Common myeloid progenitor, CD34-positive (primary cell): ENCODE measurements at regions not wholly inside any gene's neighbourhood (a gene's known extent, or its start where the extent isn't known, plus 50 kb on each side); places are given as distances from the start of the nearest gene placed in this dataset.

Source experiments
- CTCF ChIA-PET: fragments of 350-600 bp; sonication (Branson Sonifier 250); formaldehyde crosslinking; loops from one replicate; lab custom pipeline; 2021; ENCODE audit warnings: antibody characterized with exemption; lab: Charles Lee
- POLR2A ChIA-PET: fragments of 350-600 bp; sonication (Branson Sonifier 250); formaldehyde crosslinking; loops from one replicate; lab custom pipeline; 2021; ENCODE audit warnings: antibody characterized with exemption; lab: Charles Lee
- DNase-seq, 3 donors: peaks; one replicate each; pipeline versions ENCODE4 v3.0.0 to v3.0.0-alpha.2; 2013
- H3K27ac ChIP-seq, 2 experiments: 1 replicate in 1 of 2; 2 replicates in 1 of 2; pipeline ENCODE4 v1.7.0; 2013; ENCODE audit warnings: inconsistent platforms in 2 of 2, low read length in 2 of 2, mild to moderate bottlenecking in 2 of 2, low read depth in 1 of 2, moderate library complexity in 1 of 2; ENCODE audit not compliant: severe bottlenecking in 2 of 2, insufficient read depth in 1 of 2, poor library complexity in 1 of 2
- H3K27me3 ChIP-seq, 5 experiments: replicated peaks in 2 of 5; 1 replicate in 3 of 5; 2 replicates in 2 of 5; pipeline versions ENCODE4 v1.6.1 to v1.7.0; 2013; ENCODE audit warnings: low read length in 4 of 5, mild to moderate bottlenecking in 2 of 5, moderate library complexity in 2 of 5, inconsistent platforms in 1 of 5; ENCODE audit not compliant: insufficient read depth in 5 of 5, control insufficient read depth in 4 of 5
- H3K36me3 ChIP-seq, 4 experiments: 1 replicate in 2 of 4; 2 replicates in 2 of 4; pipeline versions ENCODE4 v1.6.1 to v1.7.0; 2013; ENCODE audit warnings: low read length in 3 of 4, control low read depth in 1 of 4, mild to moderate bottlenecking in 1 of 4; ENCODE audit not compliant: control insufficient read depth in 4 of 4, insufficient read depth in 4 of 4
- H3K4me1 ChIP-seq, 4 experiments: 1 replicate in 3 of 4; 2 replicates in 1 of 4; pipeline versions ENCODE4 v1.6.1 to v1.7.1; 2013; ENCODE audit warnings: low read length in 3 of 4, mild to moderate bottlenecking in 3 of 4, control low read depth in 1 of 4, inconsistent platforms in 1 of 4, moderate library complexity in 1 of 4; ENCODE audit not compliant: control insufficient read depth in 4 of 4, insufficient read depth in 4 of 4; ENCODE audit errors: control extremely low read depth in 1 of 4
- H3K4me3 ChIP-seq, 7 experiments: 1 replicate in 4 of 7; 2 replicates in 3 of 7; pipeline versions ENCODE4 v1.5.1 to v1.7.0; 2013; ENCODE audit warnings: mild to moderate bottlenecking in 7 of 7, low read length in 6 of 7, moderate library complexity in 6 of 7, inconsistent platforms in 2 of 7, low read depth in 2 of 7, control low read depth in 1 of 7; ENCODE audit not compliant: insufficient read depth in 4 of 7, control insufficient read depth in 1 of 7; ENCODE audit errors: extremely low read depth in 1 of 7
- H3K9me3 ChIP-seq, 5 experiments: 1 replicate in 4 of 5; 2 replicates in 1 of 5; pipeline versions ENCODE4 v1.6.1 to v1.7.1; 2013; ENCODE audit warnings: low read length in 4 of 5, mild to moderate bottlenecking in 2 of 5, inconsistent platforms in 1 of 5, low read depth in 1 of 5, moderate library complexity in 1 of 5; ENCODE audit not compliant: control insufficient read depth in 4 of 5, insufficient read depth in 2 of 5; ENCODE audit errors: control extremely low read depth in 1 of 5
- WGBS: methylation state at CpG from one replicate; pipeline ENCODE4 v1.1.5; 2013; ENCODE audit not compliant: insufficient coverage; 5-methylcytosine and 5-hydroxymethylcytosine counted together

GRCh38 chr15:94584833-94585244 is 353.5 kb downstream of the MCTP2 start:
- Histone ChIP-seq H3K4me1 (peaks cover 9 to 31% (median 21%) of the 10 kb centered on the region in 4 experiments), H3K4me3 (peak overlapping the region in 2 of 7 experiments; percentile 30 to 48), H3K27me3 (peaks cover 26 to 85% (median 53%) of the 10 kb centered on the region in 5 experiments), H3K27ac (no peak overlapping the region), H3K36me3 (no peaks in the 10 kb centered on the region), H3K9me3 (no peaks in the 10 kb centered on the region)
- POLR2A ChIA-PET = interaction anchor here (1.8 kb wide), 1 partner anchor 22 kb away, joined by 5 read pairs; no protein-coding TSS in a partner anchor
- CTCF ChIA-PET = interaction anchor here (0.9 to 6.6 kb wide), 8 partner anchors 20 to 440 kb away, joined by 3 to 74 read pairs (median 15); no protein-coding TSS in a partner anchor
- WGBS = 0% methylated on average over 6 of the region's 11 CpGs
- peak; percentile 80 to 92 (median 92) for DNase-seq

DNA sequence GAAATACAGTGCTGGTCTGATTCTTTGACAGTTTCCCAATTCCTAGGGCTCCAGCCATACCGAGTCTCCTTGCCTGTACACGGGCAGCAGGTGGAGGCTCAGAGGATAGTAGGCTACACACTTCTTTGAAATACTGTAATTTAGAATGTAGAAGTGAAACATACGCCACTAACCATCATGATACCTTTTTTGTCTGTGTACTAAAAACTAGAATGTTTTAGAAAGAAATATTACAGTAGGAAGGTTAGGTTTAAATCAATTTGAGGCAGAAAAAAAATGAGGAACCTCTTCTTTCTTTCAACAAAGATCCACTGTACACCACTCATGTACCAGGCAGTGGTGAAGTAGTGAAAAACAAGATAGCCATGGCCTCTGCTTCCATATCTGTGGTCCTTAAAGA is 354.7 kb downstream of the MCTP2 start:
- CTCF ChIA-PET = interaction anchor here (0.7 to 6.6 kb wide), 2 partner anchors 22 to 82 kb away, joined by 3 to 36 read pairs; no protein-coding TSS in a partner anchor
- peak in 2 of 3 donors; percentile 21 to 28 for DNase-seq
- Histone ChIP-seq H3K4me3 (no peak overlapping the region), H3K36me3 (no peaks in the 10 kb centered on the region), H3K27ac (no peak overlapping the region), H3K4me1 (peaks cover 9 to 28% (median 19%) of the 10 kb centered on the region in 4 experiments), H3K27me3 (peaks cover 26 to 85% (median 53%) of the 10 kb centered on the region in 5 experiments), H3K9me3 (no peaks in the 10 kb centered on the region)
- POLR2A ChIA-PET = interaction anchor here (0.7 kb wide), 1 partner anchor 29 kb away, joined by 4 read pairs; no protein-coding TSS in a partner anchor
- 94% methylated on average over 2 of the region's 3 CpGs for WGBS

DNA sequence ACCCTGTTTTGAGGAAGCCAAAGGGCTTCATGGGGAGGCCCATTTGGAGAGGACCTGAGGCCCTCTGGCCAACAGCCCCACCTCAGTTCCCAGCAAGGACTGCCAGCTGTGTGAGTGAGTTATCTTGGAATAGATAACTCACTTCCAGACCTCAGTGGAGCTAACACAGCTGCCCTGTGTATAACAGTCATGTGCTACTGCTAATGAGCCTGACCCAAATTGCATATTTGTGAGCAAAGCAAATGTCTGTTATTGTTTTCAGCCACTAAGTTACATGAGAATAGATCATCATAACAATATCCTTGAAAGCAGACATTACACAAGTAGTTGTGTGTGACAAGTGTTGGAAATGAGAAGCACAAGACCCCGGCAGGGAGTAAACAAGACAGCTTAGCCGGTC is 355.8 kb downstream of the MCTP2 start:
- Histone ChIP-seq H3K27me3 (peaks cover 23 to 85% (median 47%) of the 10 kb centered on the region in 5 experiments), H3K36me3 (no peaks in the 10 kb centered on the region), H3K9me3 (no peaks in the 10 kb centered on the region), H3K4me1 (peaks cover 9 to 27% (median 19%) of the 10 kb centered on the region in 4 experiments), H3K27ac (no peak overlapping the region), H3K4me3 (no peak overlapping the region)
- CTCF ChIA-PET = interaction anchor here (6.6 kb wide), 1 partner anchor 21 kb away, joined by 36 read pairs; no protein-coding TSS in a partner anchor
- POLR2A ChIA-PET = no interaction called here
- WGBS = 100% methylated on average over 2 of the region's 2 CpGs
- no peak for DNase-seq

- 100% methylated on average over 1 of the region's 4 CpGs for WGBS
- no peak overlapping the region for H3K4me3 ChIP-seq
- CTCF ChIA-PET = interaction anchor here (1.8 kb wide), 1 partner anchor 18 kb away, joined by 6 read pairs; no protein-coding TSS in a partner anchor
- peaks cover 0 to 5% (median 5%) of the 10 kb centered on the region in 5 experiments for H3K9me3 ChIP-seq
- H3K4me1 ChIP-seq = peaks cover 9 to 22% (median 18%) of the 10 kb centered on the region in 4 experiments
- POLR2A ChIA-PET = no interaction called here
- H3K36me3 ChIP-seq = no peaks in the 10 kb centered on the region
- no peak overlapping the region for H3K27ac ChIP-seq
- DNase-seq = no peak
- peaks cover 17 to 85% (median 44%) of the 10 kb centered on the region in 5 experiments for H3K27me3 ChIP-seq
Measured at GRCh38 chr15:94588993-94589392, 357.6 kb downstream of the MCTP2 start.

GRCh38 chr15:94592495-94592894 is 361.1 kb downstream of the MCTP2 start:
- CTCF ChIA-PET = interaction anchor here (0.6 to 1.7 kb wide), 5 partner anchors 9 to 254 kb away, joined by 3 to 4 read pairs (median 4); no protein-coding TSS in a partner anchor
- Histone ChIP-seq H3K27me3 (peaks cover 23 to 97% (median 59%) of the 10 kb centered on the region in 5 experiments), H3K9me3 (peaks cover 0 to 6% (median 5%) of the 10 kb centered on the region in 5 experiments), H3K4me1 (no peaks in the 10 kb centered on the region), H3K4me3 (no peak overlapping the region), H3K36me3 (no peaks in the 10 kb centered on the region), H3K27ac (no peak overlapping the region)
- POLR2A ChIA-PET = no interaction called here
- DNase-seq = no peak

GRCh38 chr15:94596707-94597106 is 365.3 kb downstream of the MCTP2 start:
- Histone ChIP-seq H3K4me3 (no peak overlapping the region), H3K4me1 (no peaks in the 10 kb centered on the region), H3K9me3 (peaks cover 0 to 6% (median 5%) of the 10 kb centered on the region in 5 experiments), H3K27me3 (peaks cover 29 to 95% (median 67%) of the 10 kb centered on the region in 5 experiments), H3K36me3 (no peaks in the 10 kb centered on the region), H3K27ac (no peak overlapping the region)
- WGBS = no CpG with 5 or more reads among the region's 1 CpG
- POLR2A ChIA-PET = no interaction called here
- DNase-seq = no peak
- CTCF ChIA-PET = interaction anchor here (0.7 kb wide), 1 partner anchor 13 kb away, joined by 3 read pairs; no protein-coding TSS in a partner anchor

GRCh38 chr15:94600505-94600904 is 369.1 kb downstream of the MCTP2 start:
- POLR2A ChIA-PET = no interaction called here
- Histone ChIP-seq H3K4me1 (no peaks in the 10 kb centered on the region), H3K27ac (no peak overlapping the region), H3K27me3 (peaks cover 19 to 94% (median 49%) of the 10 kb centered on the region in 5 experiments), H3K36me3 (no peaks in the 10 kb centered on the region), H3K9me3 (peaks cover 0 to 1% (median 0%) of the 10 kb centered on the region in 5 experiments), H3K4me3 (no peak overlapping the region)
- CTCF ChIA-PET = interaction anchor here (1.6 kb wide), 1 partner anchor 19 kb away, joined by 3 read pairs; no protein-coding TSS in a partner anchor
- DNase-seq = no peak
- 83% methylated on average over 6 of the region's 8 CpGs for WGBS
